ENCODE measurements at regions not wholly inside any gene's neighbourhood (a gene's known extent, or its start where the extent isn't known, plus 50 kb on each side); places are given as distances from the start of the nearest gene placed in this dataset.

DNA sequence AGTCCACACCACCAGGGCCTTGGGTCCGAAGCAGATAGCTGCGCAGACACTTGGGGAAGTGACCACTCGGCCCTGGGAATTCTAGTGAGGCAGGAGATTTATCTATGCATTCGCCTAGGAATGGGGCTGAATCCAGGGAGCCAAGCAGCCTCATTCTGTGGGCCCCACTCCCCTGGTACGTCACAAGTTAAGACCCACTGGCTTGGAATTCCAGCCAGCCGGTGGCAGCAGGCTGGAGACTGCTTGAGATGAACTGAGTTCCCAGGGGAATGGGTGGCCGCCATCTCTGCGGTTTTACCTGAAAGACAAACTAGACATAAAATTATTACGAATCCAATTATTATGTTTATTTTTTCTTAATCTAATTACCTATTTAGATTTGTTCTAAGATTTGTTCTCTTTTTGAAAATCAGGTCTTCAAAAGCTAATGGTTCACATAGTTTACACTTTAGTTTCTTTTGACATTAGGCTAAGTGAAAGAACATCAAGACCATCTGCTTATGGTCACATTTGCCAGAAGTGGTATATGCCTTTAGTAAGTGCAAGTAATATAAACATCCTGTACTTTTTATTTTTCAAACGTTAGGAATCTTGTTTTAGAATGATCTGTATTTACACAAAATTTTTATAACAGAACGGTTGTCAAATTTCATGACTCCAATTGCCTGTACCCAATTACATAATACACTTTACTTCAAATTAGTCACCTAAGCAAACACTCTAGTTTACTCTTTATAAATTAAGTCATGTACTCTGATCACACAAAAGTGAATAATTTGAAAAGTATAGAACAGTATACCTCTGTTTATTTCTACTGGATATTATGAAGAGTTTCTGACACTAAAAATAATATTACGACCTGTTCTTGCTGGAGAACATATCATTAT is 74.4 kb downstream of the SLITRK6 start (continued):
- TF ChIP-seq ZZZ3 (IDR thresholded peaks at IDR 0.05; ENCODE audit: control insufficient read depth, insufficient read length, low read depth) (no peak), NBN (IDR thresholded peaks at IDR 0.05) (no peak), NFXL1 (IDR thresholded peaks at IDR 0.05; ENCODE audit: borderline replicate concordance) (no peak), ZBED1 (IDR thresholded peaks at IDR 0.05; ENCODE audit: borderline replicate concordance) (no peak), FOXK2 (IDR thresholded peaks at IDR 0.05) (no peak), POU2F2 (IDR thresholded peaks at IDR 0.05; ENCODE audit: borderline replicate concordance, low read depth, low read length) (no peak)

DNA sequence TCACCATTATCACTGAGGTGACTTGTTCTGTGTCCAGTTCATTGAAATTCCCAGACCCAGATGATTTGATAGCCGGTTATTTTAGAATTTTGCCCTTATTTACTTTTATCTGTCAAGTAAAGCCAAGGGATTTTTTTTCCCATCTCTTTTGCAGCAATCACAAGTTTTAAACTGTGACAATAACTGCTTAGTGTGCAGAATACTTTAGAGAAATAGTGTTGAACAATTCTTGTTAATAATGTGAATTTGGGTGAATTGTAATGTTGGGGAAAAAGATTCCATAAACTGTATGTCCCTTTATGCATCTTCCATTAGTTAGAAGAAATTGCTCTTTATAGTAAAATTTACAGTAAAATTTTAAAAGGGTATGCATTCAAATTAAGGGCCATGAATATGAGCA is 79.5 kb downstream of the SLITRK6 start:
- RAD21 ChIA-PET (ENCODE audit: unreplicated experiment) = no interaction called here
- POLR2A ChIA-PET = no interaction called here

More for the DNA sequence above, 79.5 kb downstream of the SLITRK6 start:
- no peak overlapping the region for H2AFZ ChIP-seq (ENCODE audit: control insufficient read depth, low read depth, low read length)
- TF ChIP-seq CBX3 (IDR thresholded peaks at IDR 0.05; ENCODE audit: borderline replicate concordance, low read depth) (no peak), ATF7 (IDR thresholded peaks at IDR 0.05; ENCODE audit: low read depth) (no peak), TARDBP (IDR thresholded peaks at IDR 0.05; ENCODE audit: borderline replicate concordance) (no peak), KLF5 (IDR thresholded peaks at IDR 0.05; ENCODE audit: partially characterized antibody) (no peak), BCL11A (IDR thresholded peaks at IDR 0.05; ENCODE audit: low read depth, low read length) (no peak), JUNB (IDR thresholded peaks at IDR 0.05) (no peak), SKIL (IDR thresholded peaks at IDR 0.05; ENCODE audit: low read depth, poor library complexity, severe bottlenecking) (no peak), RAD51 (IDR thresholded peaks at IDR 0.05) (no peak), NFIC (IDR thresholded peaks at IDR 0.05; ENCODE audit: low read depth, low read length) (no peak), MXI1 (IDR thresholded peaks at IDR 0.05; ENCODE audit: low read depth, low read length) (no peak), CREB1 (IDR thresholded peaks at IDR 0.05; ENCODE audit: low read depth) (no peak), BMI1 (IDR thresholded peaks at IDR 0.05; ENCODE audit: borderline replicate concordance) (no peak), EZH2 (IDR thresholded peaks at IDR 0.05; ENCODE audit: borderline replicate concordance, control insufficient read depth, low read depth, low read length) (no peak), PAX8 (IDR thresholded peaks at IDR 0.05) (no peak), MEF2A (IDR thresholded peaks at IDR 0.05; ENCODE audit: insufficient read depth, low read depth, low read length) (no peak)
- no peak overlapping the region for H3K27ac ChIP-seq (ENCODE audit: control insufficient read depth, insufficient read depth)
- no peaks in the 10 kb centered on the region for H3K36me3 ChIP-seq (ENCODE audit: control insufficient read depth in 2 of 2, insufficient read depth in 2 of 2, low read length in 1 of 2)
- ATAC-seq = no peak
- 54% methylated on average over 1 of the region's 1 CpG for WGBS (ENCODE audit: insufficient coverage, insufficient replicate concordance, low lambda C conversion rate, missing lambda C conversion rate)
- H3K9me3 ChIP-seq (replicated peaks; ENCODE audit: control insufficient read depth, insufficient read depth, low read length) = no peaks in the 10 kb centered on the region
- H3K4me2 ChIP-seq (ENCODE audit: control insufficient read depth, insufficient read depth) = no peak overlapping the region
- in situ Hi-C loops (cut with MboI) = no loop called here
- H3K9ac ChIP-seq (ENCODE audit: control insufficient read depth, insufficient read depth, low read length) = no peak overlapping the region
- no peaks in the 10 kb centered on the region for H4K20me1 ChIP-seq (ENCODE audit: control insufficient read depth, insufficient read depth)
- no peak for DNase-seq (ENCODE audit: low read depth, low spot score)
- SMC1A ChIA-PET (ENCODE audit: uncharacterized antibody, unreplicated experiment) = no interaction called here
- CTCF ChIA-PET = no interaction called here
- FAIRE-seq = no peak
- H3K4me3 ChIP-seq = no peak overlapping the region
- no peaks in the 10 kb centered on the region for H3K79me2 ChIP-seq (ENCODE audit: control insufficient read depth, insufficient read depth, low read length)
- no TSS peak for BruUV-seq (replicated peaks)
- H3K27me3 ChIP-seq (replicated peaks in 1 of 2; ENCODE audit: control insufficient read depth in 2 of 2, insufficient read depth in 2 of 2, low read length in 1 of 2) = no peaks in the 10 kb centered on the region
- intact Hi-C loops (cut with micrococcal nuclease; ENCODE audit: unreplicated experiment) = no loop called here
- no peaks in the 10 kb centered on the region for H3K4me1 ChIP-seq (ENCODE audit: control insufficient read depth, insufficient read depth, low read length)
